ENCODE measurements at regions not wholly inside any gene's neighbourhood (a gene's known extent, or its start where the extent isn't known, plus 50 kb on each side); places are given as distances from the start of the nearest gene placed in this dataset.

- TF ChIP-seq, protein P1, sequence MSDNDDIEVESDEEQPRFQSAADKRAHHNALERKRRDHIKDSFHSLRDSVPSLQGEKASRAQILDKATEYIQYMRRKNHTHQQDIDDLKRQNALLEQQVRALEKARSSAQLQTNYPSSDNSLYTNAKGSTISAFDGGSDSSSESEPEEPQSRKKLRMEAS (IDR thresholded peaks at IDR 0.05; ENCODE audit: low read depth, low read length), result no peak
- TF ChIP-seq SREBF1 (IDR thresholded peaks at IDR 0.05; ENCODE audit: low read length), result no peak
- TF ChIP-seq E4F1 (IDR thresholded peaks at IDR 0.05; ENCODE audit: borderline replicate concordance, partially characterized antibody), result no peak
- TF ChIP-seq IRF3 (IDR thresholded peaks at IDR 0.05), result no peak
- TF ChIP-seq IKZF2 (IDR thresholded peaks at IDR 0.05), result peak; percentile 46 to 54; a peak in 2 of 4 replicates
- TF ChIP-seq SMARCA5 (IDR thresholded peaks at IDR 0.05), result no peak
Observed at GRCh38 chr9:111154081-111154562, 115.9 kb upstream of the LPAR1 start (continued).

DNA sequence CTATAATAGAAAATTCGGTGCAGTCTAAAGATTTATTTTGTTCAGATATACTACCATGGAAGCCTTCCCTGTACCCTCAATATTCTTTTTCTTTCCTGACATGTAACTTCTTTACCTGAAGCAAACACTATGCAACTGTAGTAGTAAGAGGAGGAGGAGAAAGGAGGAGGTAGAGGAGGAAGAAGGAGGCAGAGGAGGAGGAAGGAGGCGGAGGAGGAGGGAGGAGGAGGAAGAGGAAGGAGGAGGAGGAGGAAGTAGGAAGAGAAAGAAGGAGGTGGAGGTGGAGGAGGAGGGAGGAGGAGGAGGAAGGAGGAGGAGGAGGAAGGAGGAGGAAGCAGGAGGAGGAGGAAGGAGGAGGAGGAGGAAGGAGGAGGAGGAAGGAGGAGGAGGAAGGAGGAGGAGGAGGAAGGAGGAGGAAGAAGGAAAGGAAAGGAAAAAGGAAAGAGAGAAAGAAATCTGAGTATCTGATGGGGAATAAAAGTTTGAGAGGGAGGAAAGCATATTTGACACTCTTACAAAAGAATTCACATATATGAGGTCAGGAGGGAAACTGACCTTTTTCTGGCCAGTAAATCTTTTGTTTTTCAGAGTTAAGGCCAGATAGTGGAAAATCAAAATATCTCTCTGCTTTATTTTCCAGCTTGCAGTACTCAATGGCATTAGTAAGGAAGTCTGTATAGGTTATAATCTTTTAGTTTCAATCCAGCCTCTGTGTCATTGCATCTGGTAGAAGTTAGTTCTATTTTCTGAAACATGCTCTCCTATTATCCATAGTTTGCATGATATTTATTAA is 114.5 kb upstream of the LPAR1 start:
- Histone ChIP-seq H3K36me3 (ENCODE audit: control insufficient read depth in 2 of 2, insufficient read depth in 2 of 2, low read length in 1 of 2) (no peaks in the 10 kb centered on the region), H3K4me3 (no peak overlapping the region), H3K27me3 (replicated peaks in 1 of 2; ENCODE audit: control insufficient read depth in 2 of 2, insufficient read depth in 2 of 2, low read length in 1 of 2) (no peaks in the 10 kb centered on the region), H3K27ac (ENCODE audit: control insufficient read depth, insufficient read depth) (no peak overlapping the region), H3K4me1 (ENCODE audit: control insufficient read depth, insufficient read depth, low read length) (no peaks in the 10 kb centered on the region; the same call in 1 of the 2 replicates), H2AFZ (ENCODE audit: control insufficient read depth, low read depth, low read length) (no peak overlapping the region), H3K9me3 (replicated peaks; ENCODE audit: control insufficient read depth, insufficient read depth, low read length) (no peaks in the 10 kb centered on the region), H3K9ac (ENCODE audit: control insufficient read depth, insufficient read depth, low read length) (no peak overlapping the region), H3K79me2 (ENCODE audit: control insufficient read depth, insufficient read depth, low read length) (no peaks in the 10 kb centered on the region), H3K4me2 (ENCODE audit: control insufficient read depth, insufficient read depth) (no peak overlapping the region), H4K20me1 (ENCODE audit: control insufficient read depth, insufficient read depth) (no peaks in the 10 kb centered on the region)
- BruUV-seq (replicated peaks), result no TSS peak
- intact Hi-C loops (cut with micrococcal nuclease; ENCODE audit: unreplicated experiment), result loop anchor here (10.0 kb wide), 1 partner anchor 508 kb away; no protein-coding TSS in a partner anchor
- DNase-seq (ENCODE audit: low read depth, low spot score) (no peak), FAIRE-seq (no peak), ATAC-seq (no peak)
- no peak for TF ChIP-seq ATF7 (IDR thresholded peaks at IDR 0.05; ENCODE audit: low read depth)
- no peak for TF ChIP-seq WRNIP1 (IDR thresholded peaks at IDR 0.05; ENCODE audit: borderline replicate concordance, low read depth, low read length)
- TF ChIP-seq YY1 (IDR thresholded peaks at IDR 0.05; ENCODE audit: low read depth, low read length), result no peak
- no peak for TF ChIP-seq ATF3 (IDR thresholded peaks at IDR 0.05; ENCODE audit: borderline replicate concordance, extremely low read depth, low read depth, low read length)
- no peak for TF ChIP-seq CREB1 (IDR thresholded peaks at IDR 0.05; ENCODE audit: low read depth)
- CTCF ChIA-PET, result interaction anchor here (1.0 to 5.0 kb wide), 2 partner anchors 76 to 113 kb away, joined by 3 to 27 read pairs; partner anchors contain the start of gene LPAR1
- RAD21 ChIA-PET (ENCODE audit: unreplicated experiment), result interaction anchor here (1.1 to 6.2 kb wide), 5 partner anchors 20 to 124 kb away, joined by 3 to 51 read pairs (median 6); partner anchors contain the start of gene LPAR1
- SMC1A ChIA-PET (ENCODE audit: uncharacterized antibody, unreplicated experiment), result interaction anchor here (0.6 to 3.3 kb wide), 10 partner anchors 11 to 136 kb away, joined by 3 to 31 read pairs (median 4); no protein-coding TSS in a partner anchor
- WGBS (ENCODE audit: insufficient coverage, insufficient replicate concordance, low lambda C conversion rate, missing lambda C conversion rate), result 4% methylated on average over 1 of the region's 2 CpGs
- in situ Hi-C loops (cut with MboI), result no loop called here
- POLR2A ChIA-PET, result interaction anchor here (1.1 kb wide), 1 partner anchor 74 kb away, joined by 3 read pairs; no protein-coding TSS in a partner anchor

All from GM12878 (cell line).